Stimulated activated CD4-positive, alpha-beta T cell treated with anti-CD3 and anti-CD28 coated beads, Interleukin-15, amount 100 ng/mL, for 24 hours (primary cell): ENCODE measurements at regions not wholly inside any gene's neighbourhood (a gene's known extent, or its start where the extent isn't known, plus 50 kb on each side); places are given as distances from the start of the nearest gene placed in this dataset.
"Not testable (repeated sequence)": the region's sequence is repeated elsewhere in the genome, so short reads cannot be mapped to it uniquely, and the experiment has no call there.

Source experiments
- DNase-seq: peaks from one replicate; pipeline ENCODE4 v3.0.0-alpha.2; 2020

GRCh38 chr1:79302380-79302930 lies 295.9 kb upstream of the ADGRL4 start:
- DNase-seq = no peak

GRCh38 chr1:79295967-79296366 lies 289.4 kb upstream of the ADGRL4 start:
- DNase-seq = no peak

GRCh38 chr1:79293611-79294010 lies 287.1 kb upstream of the ADGRL4 start:
- no peak for DNase-seq

- DNase-seq = no peak
Observed at GRCh38 chr1:79290927-79291474, 284.5 kb upstream of the ADGRL4 start.

GRCh38 chr1:79287982-79288381 lies 281.5 kb upstream of the ADGRL4 start:
- DNase-seq = no peak

GRCh38 chr1:79285667-79286066 lies 279.1 kb upstream of the ADGRL4 start:
- no peak for DNase-seq

- no peak for DNase-seq
Observed at GRCh38 chr1:79283451-79283850, 276.9 kb upstream of the ADGRL4 start.

- no peak for DNase-seq
Observed at GRCh38 chr1:79281442-79281841, 274.9 kb upstream of the ADGRL4 start.

GRCh38 chr1:79271759-79272158 lies 265.2 kb upstream of the ADGRL4 start:
- DNase-seq = no peak

GRCh38 chr1:79264975-79265818 lies 258.7 kb upstream of the ADGRL4 start:
- DNase-seq = no peak

GRCh38 chr1:79264285-79264684 lies 257.8 kb upstream of the ADGRL4 start:
- no peak for DNase-seq

GRCh38 chr1:79262745-79263258 lies 256.3 kb upstream of the ADGRL4 start:
- no peak for DNase-seq

- DNase-seq = no peak
Observed at GRCh38 chr1:79259390-79260336, 253.1 kb upstream of the ADGRL4 start.

GRCh38 chr1:79255421-79255820 lies 248.9 kb upstream of the ADGRL4 start:
- DNase-seq = no peak

GRCh38 chr1:79252598-79252997 lies 246.1 kb upstream of the ADGRL4 start:
- DNase-seq = no peak

- no peak for DNase-seq
Observed at GRCh38 chr1:79239840-79240239, 233.3 kb upstream of the ADGRL4 start.

- DNase-seq = no peak
Observed at GRCh38 chr1:79235301-79236002, 228.9 kb upstream of the ADGRL4 start.

- no peak for DNase-seq
Observed at GRCh38 chr1:79232818-79233217, 226.3 kb upstream of the ADGRL4 start.

GRCh38 chr1:79230751-79231150 lies 224.2 kb upstream of the ADGRL4 start:
- not testable (repeated sequence) for DNase-seq

GRCh38 chr1:79226963-79227362 lies 220.4 kb upstream of the ADGRL4 start:
- DNase-seq = no peak

- no peak for DNase-seq
Observed at GRCh38 chr1:79224537-79224936, 218.0 kb upstream of the ADGRL4 start.

GRCh38 chr1:79220509-79220908 lies 214.0 kb upstream of the ADGRL4 start:
- no peak for DNase-seq
